Stimulated activated CD4-positive, alpha-beta T cell treated with anti-CD3 and anti-CD28 coated beads, Interleukin-4, amount 100 ng/mL, for 48 hours (primary cell): ENCODE measurements at regions not wholly inside any gene's neighbourhood (a gene's known extent, or its start where the extent isn't known, plus 50 kb on each side); places are given as distances from the start of the nearest gene placed in this dataset.

Experiments used
- DNase-seq, 2 donors: peaks; one replicate each; pipeline ENCODE4 v3.0.0-alpha.2; 2020; ENCODE audit warnings: low read depth in 2 of 2

- no peak for DNase-seq
Observed at GRCh38 chr10:118246332-118247295, 95.5 kb downstream of the FAM204A start.

DNA sequence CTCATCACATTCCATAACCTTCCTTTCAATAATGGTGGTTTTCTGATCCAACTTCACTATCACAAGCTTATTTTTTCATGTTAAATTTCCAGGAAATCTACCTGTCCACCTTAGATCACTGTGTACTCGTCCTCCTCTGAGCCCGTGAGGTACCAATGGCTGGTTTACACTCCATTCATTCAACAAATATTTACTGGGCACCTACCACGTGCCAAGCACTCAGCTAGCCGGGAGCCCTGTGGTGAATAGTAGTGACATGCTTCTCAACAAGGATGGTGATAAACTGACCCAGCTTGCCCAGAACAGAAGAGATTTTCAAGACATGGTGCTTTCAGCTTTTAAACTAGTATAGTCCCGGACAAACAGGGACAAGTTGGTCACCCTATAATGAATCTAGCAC is 98.2 kb downstream of the FAM204A start:
- no peak for DNase-seq

GRCh38 chr10:118241229-118242137 is 100.6 kb downstream of the FAM204A start:
- DNase-seq, result peak; percentile 55 to 56

DNA sequence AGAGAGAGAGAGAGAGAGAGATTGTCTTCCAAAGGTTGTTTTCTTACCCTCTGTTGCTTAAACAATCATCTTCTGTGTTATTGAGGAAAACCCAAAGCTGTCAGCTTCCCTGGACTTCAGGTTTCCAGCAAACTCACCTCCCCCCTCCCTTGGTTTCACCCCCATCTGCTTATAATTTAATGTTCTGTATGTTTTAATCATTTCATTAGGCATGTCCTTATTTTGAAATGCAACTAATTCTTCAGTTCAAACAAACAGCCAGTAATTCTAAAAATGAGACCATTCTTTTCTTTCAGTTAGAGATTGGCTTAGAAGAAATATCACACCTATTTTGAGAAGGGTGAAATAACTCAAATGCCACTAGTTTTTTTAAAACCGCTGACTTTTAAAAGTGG is 102.9 kb downstream of the FAM204A start:
- DNase-seq, result no peak

- no peak for DNase-seq
Observed at GRCh38 chr10:118238573-118239235, 103.4 kb downstream of the FAM204A start.

GRCh38 chr10:118237930-118238329 is 104.2 kb downstream of the FAM204A start:
- no peak for DNase-seq

- DNase-seq, result no peak
Observed at GRCh38 chr10:118234683-118235082, 107.4 kb downstream of the FAM204A start.

DNA sequence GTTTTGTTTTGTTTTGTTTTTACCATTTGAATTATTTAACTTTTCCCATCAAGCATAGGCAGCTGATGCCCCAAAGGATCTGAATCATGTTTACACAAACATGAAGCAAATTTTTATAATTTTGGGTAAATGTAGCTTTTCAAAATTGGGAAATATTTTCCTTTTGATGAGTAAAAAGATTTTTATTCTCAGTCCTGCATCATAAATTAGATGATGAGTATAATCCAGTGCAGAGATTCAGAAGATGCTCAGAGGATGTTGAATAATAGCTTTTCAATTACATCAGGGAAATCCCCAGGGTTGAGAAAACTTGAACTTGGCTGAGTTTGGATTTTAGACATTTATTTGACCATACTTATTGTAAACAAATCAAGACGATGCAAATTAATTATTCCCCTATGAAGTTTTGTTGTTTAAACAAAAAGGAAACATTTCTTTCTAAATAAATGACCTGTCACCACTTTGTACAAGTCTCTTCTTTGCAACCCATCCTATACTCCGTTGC is 121.7 kb downstream of the FAM204A start:
- DNase-seq, result no peak

DNA sequence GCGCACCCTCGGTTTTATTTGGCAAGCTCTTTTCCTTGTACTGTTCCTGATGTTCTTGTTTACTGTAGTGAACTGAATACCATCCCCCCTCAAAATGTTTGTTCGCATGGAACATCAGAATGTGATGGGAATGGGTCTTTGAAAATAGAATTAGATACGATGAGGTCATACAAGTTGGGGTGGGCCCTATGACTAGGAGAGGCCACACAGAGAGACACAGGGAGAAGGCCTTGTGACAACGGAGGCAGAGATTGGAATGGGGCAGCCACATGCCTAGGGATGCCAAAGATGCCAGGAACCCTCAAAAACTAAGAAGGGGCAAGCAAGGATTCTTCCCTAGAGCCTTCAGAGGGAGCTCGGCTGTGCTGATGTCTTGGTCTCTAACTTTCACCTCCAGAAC is 123.6 kb downstream of the FAM204A start:
- no peak for DNase-seq

DNA sequence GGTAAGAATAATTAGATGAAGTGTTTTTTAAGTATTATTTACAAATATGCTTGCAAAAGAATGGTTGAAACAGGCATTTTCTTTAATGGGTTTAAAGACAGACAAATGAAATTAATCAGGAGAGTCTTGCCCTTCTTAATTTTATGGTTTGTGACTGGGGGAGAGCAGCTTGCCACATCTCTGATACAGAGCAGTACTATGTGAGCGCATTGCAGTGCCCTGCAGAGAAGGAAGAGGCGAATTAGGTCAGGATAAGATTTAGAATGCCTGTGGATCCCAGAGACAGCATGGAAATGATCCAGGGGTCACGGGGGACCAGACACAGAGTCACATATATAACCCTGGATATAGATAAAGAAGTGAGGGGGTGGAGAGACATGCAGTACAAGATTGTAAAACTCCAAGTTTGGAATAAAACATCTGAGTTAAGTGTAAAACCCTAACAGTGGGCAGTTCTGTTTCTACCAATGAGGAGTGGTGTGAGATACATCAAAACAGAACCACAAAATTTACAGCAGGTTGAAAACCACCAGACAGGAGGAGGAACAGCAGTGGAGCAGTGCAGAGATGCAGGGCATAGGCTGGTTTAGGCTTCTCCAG is 125.5 kb downstream of the FAM204A start:
- DNase-seq, result no peak

- no peak for DNase-seq
Observed at GRCh38 chr10:118216020-118216419, 126.1 kb downstream of the FAM204A start.

DNA sequence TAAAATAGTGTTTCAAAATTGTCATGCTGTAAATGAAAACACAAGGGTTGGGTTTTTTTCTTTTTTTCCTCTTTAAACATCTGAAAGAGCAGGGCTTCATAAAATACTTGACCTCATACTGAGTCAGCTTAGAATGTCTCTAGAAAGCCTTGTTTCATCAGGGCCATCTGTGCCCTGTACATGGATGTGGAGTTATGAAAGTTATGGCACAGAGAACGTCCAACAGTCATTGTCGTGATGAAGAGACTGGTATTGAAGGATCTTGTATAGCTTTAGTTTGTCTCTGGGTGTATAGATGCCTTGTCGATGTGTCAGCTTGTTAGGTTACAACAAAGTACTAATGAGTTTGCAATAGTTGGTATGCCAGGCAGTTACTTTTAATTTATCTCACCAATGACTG is 127.3 kb downstream of the FAM204A start:
- DNase-seq, result no peak

DNA sequence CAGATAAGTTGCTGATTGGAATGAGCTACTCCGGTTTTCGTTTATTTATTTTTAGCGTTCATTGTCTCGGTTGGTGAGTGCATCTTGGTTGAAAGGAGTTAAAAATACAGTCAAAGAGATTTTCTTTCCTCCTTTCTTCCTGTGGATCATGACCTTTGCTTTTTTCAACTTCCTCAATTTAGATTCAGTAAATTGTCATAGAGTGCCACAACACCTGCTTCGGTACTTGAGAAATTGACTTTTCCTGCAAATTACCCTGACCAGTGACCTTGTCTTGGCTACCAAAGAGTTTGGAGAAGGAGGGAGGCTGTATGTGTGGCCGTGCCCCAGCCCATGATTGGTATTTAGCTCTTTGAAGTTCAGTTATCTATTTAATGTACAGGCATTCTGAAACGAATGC is 128.7 kb downstream of the FAM204A start:
- DNase-seq, result no peak

- DNase-seq, result no peak
Observed at GRCh38 chr10:118210276-118210675, 131.8 kb downstream of the FAM204A start.

GRCh38 chr10:118209215-118209614 is 132.9 kb downstream of the FAM204A start:
- DNase-seq, result no peak

- no peak for DNase-seq
Observed at GRCh38 chr10:118207470-118208007, 134.6 kb downstream of the FAM204A start.

DNA sequence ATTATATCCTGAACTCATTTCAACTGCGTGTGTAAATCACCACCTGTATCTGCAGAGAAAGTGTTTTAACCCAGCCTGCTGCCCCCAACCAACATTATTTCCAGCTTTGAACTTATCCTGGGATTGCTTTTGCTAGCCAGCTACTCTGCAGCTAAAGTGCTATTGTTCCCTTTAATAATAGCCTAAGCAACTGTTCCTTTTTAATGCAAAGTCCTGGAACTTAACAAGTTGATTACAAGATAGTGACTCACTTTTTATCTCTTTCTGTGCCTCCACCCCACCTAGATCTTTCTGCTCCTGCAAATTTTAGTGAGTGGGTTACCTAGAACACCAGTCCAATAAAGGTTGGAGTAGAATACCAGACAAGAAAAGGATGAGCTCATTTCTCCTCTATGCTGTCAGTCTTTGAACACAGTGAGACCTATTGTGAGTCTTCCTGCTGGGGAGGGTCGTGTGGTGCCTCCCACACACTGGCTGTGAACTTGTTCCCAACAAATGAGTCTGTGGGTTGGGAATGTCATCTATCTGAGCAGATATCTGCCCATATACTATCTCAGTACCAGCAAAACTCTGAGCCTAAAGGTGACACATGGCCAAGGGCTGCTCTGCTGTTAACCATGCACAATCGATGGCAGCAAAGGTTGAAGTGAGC is 137.7 kb downstream of the FAM204A start:
- no peak for DNase-seq

DNA sequence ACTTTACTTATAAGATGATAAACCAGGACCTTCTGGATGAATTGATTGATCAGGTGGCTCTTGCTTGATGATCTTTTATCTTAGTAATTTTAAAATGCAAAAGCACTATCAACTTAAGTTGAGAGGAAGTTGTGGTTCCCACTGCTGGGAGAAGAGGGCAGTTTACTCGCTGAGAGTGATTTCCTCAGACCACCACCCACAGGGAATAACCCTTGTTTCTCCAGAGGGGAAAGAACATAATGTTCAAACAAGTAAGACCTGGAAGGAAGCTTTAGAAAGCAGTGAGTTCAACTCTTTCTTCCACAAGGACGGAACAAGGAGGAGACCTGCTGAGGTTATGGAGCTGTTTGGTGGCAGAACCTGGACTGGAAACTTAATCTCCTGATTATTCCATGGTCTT is 138.7 kb downstream of the FAM204A start:
- DNase-seq, result no peak

GRCh38 chr10:118195729-118196128 is 146.4 kb downstream of the FAM204A start:
- DNase-seq, result no peak

DNA sequence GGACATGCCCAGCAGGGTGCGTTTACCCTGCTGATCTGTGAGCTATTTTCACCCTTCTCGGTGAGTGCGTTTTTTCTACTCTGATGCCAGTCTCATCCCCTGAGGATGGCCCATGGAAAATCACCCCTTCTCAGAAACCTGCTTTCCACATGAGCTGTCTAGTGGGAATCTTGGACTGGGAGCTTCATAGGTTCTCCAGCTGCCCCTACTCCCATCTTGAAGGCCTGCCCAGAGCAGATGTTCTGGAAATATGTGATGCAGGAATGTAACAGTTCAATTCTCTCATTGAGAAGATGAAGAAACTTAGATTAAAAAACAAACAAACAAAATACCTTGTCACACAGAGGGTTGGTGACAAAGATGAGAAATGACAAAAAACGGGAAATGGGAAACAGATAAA is 146.9 kb upstream of the RAB11FIP2 start:
- no peak for DNase-seq

DNA sequence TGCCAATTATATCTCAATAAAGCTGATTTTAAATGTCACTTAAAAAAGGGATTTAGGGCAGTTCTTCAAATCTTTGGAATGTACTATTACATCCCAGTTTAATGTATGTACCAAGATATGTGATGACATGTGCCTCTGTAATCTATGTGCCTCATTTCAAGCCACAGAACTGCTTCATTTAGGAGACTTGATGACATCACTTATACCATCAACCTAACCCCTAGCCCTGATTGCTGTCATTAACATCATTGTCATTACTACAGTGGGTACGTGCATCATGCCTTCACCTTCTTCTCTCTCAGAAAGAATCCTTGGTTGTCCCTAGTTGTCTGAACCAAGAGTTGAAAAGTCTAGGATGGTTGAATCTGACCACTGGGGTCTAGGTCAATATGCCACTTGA is 134.3 kb upstream of the RAB11FIP2 start:
- DNase-seq, result no peak
